ENCODE measurements at regions not wholly inside any gene's neighbourhood (a gene's known extent, or its start where the extent isn't known, plus 50 kb on each side); places are given as distances from the start of the nearest gene placed in this dataset.
"Not testable (repeated sequence)": the region's sequence is repeated elsewhere in the genome, so short reads cannot be mapped to it uniquely, and the experiment has no call there.

DNA sequence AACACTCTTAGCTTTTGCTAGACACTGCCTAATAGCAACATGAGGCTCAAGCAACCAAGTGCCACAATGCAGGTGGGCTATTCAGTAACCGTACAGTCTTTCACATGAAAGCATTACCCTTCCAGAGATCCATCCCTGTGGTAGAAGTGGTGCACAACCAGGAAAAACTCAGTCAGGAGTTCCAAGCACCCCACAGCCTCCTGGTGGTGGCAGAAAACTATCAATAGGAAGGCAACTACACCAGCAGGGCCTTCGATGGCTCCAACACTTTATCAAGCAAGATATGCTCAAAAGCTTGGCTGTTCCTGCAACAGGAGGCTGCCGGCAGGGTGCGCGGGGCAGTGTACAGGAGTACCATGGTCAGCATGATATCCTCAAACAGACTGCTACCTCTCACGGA is 176.1 kb upstream of the DLGAP1 start:
- DNase-seq: no peak

DNA sequence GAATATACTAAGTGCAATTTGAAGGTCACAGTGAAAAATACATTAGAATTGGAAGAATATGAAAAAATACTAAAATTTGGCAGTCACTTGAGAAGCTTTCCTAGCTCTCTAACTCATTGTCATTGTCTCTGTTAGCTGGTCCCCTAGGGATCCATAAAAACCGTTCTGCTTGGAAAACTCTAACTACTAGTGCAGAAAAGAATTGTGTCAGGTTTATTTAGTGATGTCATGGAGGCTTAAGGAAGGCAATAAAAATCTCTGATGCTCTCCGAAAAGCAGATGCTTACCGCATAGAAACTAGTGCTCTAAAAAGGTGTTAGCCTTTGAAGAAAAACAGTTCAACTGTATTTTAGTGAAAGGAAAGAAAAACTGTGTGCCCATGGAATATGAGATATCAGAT is 150.1 kb upstream of the DLGAP1 start:
- no peak for DNase-seq

DNA sequence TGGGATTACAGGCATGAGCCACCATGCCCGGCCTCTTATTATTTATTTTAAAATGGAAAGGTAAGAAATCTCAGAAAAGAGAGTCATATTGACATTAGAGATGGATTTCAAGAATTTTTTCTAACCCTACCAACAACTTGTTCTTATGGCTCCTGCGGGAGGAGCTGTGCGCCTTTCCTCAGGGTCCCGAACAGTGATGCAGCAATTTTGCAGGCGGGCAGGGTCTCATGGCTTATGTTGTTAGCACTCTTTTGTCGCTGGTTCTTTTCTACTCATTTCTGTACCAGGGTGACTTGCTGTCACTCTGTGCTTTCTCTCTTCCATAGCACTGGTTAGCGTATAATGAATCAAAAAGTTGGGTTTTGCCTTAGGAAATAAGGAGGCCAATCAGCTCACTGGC is 148.8 kb upstream of the DLGAP1 start:
- no peak for DNase-seq

DNA sequence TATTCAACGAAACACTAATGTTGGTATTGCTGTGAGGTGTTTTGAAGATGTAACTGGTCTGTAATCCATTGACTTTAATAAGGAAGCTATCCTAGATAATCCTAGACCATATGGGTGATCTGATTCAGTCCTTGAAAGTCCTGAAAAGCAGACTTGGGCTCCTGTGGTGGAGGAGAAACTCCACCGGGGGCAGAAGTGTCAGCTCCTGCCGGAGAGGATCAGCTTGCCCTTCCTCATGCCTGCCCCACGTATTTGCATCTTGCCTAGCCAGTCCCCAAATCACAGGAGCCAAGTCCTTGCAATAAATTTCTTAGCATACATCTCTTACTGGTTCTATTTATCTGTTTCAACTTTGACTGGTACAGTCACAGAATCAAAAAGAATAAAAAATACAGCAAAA is 144.2 kb upstream of the DLGAP1 start:
- no peak for DNase-seq

DNA sequence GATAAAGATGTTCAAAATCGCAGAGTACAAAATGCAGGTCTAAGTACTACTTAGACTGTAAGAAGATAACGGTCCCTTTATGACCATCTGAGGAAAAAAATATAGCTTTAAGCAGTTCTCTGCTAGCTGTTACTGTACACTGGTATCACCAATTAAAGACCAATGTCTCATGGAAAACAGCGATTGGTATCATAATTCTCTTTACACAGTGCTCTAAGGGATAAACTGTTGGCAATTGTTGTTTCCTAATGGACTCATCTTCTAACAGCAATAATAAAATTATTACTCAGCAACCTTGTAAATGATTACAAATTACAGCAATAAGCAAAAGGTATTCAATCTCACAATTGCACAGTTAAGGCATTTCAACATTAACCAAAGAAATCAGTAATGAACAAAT is 142.2 kb upstream of the DLGAP1 start:
- DNase-seq: no peak

DNA sequence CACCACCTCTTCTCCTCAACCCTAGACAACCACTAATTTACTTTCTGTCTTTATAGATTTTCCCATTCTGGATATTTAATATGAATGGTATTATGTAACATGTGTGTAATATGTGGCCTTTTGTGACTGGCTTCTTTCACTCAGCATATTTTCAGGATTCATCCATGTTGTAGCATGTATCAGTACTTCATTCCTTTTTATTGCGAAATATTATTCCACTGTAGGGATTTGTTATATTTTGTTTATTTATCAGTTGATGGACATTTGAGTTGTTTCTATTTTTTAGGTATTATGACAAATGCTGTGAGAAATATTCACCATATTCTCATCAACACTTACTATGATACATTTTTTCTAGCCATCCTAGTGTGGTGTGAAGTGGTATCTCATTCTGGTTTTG is 138.8 kb upstream of the DLGAP1 start:
- no peak for DNase-seq

DNA sequence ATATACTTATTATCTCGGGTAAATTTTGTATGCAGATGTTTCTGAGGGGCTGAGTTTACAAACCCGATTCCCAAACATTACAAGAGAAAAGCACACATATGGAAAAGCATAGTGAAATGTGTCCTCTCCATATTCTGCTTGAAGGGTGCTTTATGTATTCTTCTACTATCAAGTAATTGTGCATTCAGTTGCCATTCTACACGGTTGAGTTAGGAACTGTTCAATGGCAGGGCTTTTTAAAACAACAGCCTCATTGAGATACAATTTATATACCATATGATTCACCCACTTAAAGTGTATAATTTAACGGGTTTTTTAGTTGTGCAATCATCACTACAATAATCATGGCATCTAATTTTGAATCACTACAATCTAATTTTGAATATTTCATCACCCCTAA is 138.4 kb upstream of the DLGAP1 start:
- no peak for DNase-seq

DNA sequence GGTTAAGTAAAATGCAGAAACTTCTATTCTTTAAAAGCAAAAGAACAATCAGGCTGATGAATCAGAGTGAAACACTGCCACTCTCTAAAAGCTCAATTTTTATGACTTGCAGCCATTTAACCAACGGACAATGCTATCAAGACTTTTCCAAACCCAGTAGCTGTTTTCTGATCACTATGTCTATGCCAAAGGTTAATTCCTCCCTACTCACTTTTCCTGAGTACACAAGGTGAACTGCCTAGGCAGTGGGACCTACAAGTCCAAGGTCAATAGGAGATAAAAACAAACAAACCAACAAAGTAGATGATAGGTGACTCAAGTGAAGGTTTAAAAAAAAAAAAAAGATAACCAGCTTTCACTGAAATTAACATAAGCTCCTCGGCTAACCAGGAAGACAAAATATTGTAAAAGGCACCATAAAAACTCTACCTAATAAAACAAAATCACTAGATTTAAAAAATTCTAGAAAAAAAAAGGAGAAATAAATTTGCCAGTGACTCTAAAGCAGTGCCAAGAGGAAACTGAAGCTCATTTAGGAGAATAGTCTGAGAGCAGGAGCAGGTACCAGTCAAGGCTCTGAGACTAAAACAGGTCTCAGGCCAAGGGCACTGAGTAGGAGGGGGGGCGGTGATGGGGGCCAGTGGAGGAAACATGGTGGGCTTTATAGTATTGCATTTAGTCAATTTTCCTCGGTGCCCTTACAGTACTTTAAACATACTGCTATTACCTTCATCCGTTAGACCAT is 134.1 kb upstream of the DLGAP1 start:
- no peak for DNase-seq

DNA sequence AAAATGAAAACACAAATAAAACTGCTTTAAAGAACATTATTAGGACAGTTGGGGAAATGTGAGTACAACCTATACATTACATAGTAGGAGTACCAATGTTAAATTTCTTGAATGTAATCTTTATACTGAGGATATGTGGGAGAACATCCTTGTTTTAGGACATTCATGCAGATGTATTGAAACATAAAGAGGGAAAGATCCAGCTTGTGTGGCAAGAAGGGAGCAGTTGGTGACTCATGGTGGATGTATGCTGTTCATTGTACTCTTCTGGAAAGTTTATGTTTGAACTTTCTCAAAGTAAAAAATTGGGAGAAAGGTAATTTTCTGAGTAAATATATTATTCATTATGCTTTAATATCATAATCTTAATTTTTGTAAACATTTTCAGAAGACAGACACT is 132.1 kb upstream of the DLGAP1 start:
- DNase-seq: no peak

DNA sequence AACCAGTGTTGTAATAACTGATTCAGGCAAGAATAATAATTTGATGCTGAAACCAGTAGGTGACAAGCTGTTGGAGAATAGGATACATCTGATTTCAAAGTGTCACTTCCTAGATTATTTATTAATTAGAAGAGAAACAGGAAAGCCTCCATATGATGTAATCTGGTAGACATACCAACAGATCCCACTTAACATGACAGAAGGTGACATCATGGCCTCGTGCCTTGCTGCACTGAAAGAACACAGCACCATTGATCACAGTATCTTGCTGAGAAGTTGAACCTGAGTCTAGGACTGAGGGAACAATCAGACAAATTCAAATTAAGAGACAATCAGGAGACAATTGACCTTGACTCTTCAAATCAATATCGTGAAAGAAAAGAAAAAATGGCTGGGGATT is 131.6 kb upstream of the DLGAP1 start:
- DNase-seq: no peak

DNA sequence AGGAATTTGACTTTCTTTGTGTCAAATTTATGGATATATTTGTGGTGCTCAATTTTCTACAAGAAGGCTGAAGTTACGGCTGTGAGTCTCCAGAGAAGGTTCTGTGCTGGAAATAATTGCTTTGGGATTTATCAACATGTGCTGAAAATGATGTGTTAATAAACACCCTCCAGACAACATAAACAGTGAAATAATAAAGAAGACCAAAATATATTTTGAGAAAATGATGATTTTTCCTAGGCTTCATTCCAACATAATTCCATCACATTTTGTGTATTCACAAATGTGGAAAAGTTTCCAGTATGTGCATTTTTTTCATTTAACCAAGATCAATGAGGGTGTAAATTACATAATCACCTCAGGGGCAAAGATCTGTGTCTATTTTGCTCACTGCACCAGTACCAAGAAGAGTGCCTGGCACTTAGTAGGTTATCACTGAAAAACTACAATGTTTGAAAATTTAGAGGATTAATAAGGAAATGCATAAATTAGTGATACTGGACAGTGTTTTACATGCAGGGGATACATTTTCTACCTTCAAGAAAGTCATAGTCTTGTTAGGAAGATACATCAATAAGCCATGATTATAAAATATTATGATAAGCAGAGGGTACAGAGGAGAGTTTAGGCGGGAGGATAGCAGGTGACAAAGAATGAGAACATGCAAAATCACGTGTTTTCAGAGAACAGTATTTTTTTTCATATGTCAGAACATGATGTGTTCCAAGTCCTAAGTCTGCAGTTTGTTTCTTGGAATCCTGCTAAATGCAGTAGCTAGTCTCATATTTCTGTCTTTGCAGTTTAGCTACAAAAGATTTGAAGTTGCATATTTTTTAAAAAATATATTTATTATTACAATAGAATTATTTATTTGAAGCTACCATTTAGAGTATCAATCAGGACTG is 127.6 kb upstream of the DLGAP1 start:
- DNase-seq: no peak

DNA sequence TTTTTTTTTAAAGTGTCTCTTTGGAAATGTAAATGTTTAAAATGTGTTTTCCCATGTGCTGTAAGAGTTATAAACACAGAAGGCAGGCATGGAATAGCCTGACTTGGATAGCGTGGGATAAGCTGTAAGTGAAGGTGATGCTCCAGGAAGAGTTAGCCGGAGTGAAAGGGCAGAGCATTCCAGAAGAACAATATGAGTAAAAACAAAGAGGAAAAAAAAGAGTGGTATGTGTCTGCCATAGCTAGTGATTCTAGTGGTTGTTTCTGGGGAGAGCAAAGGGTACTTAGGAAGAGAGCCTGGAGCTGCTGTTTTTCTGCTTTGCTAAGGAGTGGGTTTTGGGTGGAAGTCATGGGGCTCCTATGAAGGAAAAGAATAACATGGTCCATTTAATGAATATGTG is 126.9 kb upstream of the DLGAP1 start:
- no peak for DNase-seq

DNA sequence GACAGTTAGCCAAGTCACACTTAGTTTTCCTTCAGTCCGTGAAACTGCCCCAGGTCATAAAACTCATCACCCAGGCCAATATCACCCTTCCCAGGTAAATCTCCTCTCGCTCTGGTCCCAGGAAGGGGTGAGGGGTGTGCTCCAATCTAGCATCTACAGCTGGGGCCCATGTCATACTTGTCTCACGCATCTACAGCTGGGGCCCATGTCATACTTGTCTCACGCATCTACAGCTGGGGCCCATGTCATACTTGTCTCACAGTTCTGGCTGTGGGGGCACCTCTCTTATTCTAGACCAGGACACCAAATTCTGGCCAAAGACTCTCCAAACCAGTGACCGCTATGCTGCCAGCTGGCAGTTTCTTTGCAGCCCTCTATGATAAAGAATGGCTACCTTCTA is 123.3 kb upstream of the DLGAP1 start:
- no peak for DNase-seq

DNA sequence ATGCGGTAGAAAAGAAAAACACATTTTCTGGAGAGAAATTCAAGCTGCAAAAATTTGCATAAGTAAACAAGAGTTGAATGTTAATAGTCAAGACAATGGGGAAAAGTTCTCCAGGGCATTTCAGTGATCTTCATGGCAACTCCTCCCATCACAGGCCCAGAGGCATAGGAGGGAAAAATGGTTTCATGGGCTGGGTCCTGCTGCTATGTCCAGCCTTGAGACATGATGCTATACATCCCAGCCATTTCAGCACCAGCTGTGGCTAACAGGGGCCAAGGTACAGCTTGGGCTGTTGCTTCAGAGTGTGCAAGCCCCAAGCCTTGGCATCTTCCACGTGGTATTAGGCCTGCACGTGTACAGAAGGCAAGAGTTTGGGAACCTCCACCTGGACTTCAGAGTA is 118.6 kb upstream of the DLGAP1 start:
- no peak for DNase-seq

DNA sequence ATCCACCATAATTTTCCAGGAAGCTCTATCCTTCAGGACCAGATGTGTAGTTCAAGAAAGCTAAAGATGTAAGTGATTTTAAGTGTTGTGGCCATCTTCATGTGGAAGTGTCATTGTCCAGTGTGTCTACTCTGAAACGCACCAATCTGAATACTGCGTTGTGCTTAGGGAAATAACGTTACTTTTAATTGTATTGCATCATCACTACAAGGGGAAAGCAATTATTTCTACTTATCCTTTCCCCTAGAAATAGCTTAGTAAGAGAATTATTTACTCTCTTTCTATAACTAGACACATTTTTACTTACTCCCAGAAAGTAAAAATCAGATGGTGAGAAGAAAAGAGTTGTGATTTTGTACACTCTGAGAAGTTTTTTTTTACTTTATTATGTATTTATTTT is 102.4 kb upstream of the DLGAP1 start:
- DNase-seq: no peak

DNA sequence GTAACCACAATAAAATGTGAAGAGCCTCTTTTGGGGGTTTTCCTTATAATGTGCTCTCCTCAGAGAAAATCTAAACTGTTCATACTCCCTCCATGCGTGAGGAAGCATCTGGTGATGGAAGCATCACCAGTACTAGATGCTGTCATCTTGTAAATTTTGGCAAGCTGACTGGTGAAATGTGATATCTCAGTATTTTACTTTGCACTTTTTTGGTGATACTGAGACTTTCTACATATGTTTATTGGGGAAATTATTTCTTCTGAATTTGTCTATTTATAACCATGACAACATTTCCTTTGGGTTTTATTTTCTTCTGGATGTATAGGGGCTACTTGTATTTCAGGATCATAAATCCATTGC is 95.9 kb upstream of the DLGAP1 start:
- DNase-seq: no peak

DNA sequence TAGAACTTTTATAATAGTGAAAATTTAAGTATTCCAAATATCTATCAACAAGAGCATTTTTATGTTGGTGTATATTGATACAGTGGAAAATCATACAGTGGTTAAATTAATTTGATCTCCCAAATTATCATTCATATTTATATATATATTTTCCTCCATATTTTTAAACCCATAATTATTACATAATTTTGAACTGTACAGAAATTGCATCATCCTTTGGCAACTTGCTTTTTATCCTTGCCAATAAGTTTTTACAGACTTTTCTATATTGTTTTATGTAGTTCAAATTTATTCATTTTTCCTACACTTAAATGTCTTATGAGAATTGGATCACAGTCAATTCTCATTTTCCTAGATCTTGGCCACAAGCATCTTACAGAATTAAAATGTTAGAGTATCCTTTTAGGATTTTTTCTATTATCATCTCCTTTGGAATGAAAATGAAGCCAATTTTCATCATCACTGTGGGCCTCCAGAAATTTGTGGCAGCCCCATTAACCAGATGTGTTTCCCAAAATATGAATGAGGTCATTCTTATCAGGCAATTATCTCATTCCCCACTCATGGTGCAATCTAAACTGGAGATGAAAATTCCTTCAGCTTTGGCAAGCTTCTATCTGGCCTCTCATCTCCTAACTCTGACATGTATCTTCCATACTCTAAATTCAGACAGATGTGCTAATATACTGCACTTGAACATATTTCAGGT is 94.2 kb upstream of the DLGAP1 start:
- no peak for DNase-seq

DNA sequence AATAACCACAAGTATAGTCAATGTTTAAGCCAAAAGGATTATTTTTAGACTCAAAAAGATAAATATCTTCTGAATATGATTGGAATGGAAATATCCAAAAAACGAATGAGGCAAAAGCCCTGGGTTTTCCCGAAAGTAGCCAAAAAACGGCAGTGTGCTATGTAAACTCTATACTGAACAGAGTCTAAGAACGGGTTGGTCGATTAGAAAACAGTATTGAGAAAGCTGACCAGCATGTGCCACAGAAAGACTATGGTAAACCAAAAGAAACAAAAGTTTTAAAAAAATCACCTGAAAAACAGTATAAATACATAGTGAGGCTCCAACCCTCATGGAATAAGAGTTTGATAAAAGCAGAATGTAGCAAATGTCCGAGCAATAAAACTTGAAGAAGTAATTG is 92.0 kb upstream of the DLGAP1 start:
- no peak for DNase-seq

DNA sequence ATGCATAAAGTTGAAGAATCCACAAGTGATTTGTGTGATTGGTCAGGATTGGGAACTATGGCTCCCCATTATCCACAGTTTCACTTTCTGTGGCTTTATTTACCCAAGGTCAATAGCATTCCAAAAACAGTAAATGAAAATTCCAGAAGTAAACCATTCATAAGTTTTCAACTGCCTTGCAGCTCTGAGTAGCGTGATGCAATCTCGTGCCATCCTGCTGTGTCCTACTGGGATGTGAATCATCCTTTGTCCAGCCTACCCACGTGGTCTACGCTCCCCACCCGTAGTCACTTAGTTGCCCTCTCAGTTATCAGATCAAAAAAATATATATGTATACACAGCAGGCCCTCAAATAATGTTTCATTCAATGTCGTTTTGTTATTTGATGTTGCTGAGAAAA is 89.0 kb upstream of the DLGAP1 start:
- DNase-seq: no peak

DNA sequence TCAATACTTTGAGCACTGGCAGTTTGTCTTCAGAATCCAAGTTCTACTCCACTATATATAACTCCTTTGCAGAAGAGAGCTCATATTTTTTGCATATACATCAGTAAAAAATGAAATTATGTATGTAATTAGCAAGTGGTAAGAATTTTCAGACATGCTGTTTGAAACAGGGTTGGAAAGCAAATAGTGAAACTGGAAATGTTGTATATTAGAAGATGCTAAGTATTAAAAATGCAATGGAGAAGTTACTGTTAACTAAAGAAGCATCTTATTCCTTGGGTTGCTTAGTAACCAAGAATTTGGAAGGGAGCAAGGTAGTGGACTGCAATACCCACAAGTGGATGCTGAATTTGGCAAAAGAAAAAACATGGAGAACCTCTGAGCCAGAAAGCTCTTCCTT is 88.6 kb upstream of the DLGAP1 start:
- no peak for DNase-seq

DNA sequence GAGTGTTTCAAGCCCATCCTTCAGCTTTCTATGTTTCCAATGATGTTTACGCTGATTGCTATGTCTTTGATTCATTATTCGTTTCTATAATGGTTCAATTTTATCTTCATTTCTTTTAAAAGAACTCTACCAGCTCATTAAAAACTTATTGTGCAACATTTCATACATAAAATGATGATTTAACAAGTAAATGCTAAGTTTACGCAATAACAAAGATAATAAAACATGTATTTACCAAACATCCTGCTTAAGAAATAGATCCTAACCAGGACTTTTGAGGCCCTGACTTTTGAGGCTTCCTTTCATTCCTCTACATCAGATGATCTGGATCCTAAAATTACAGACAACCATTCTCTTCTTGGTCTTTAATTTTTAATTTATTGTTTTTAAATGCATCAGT is 86.5 kb upstream of the DLGAP1 start:
- DNase-seq: no peak

DNA sequence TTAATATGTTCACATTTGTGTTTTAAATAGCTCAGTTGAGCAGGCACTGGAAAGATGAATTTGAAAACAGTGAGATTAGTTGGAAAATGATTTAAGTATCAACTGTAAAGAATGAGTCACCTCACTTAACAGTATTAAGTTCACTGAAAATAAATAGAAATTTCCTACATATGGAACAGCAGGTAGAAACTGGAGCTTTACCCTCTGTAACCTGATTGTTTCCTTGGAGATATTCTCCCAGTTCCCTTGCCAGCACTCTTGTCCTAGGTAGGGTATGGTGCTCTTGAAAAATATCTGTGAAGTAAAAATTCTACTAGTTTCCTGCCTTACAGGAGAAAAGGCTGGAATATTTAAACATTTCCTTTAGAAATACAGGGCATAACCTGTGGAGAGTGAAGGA is 81.3 kb upstream of the DLGAP1 start:
- DNase-seq: no peak

DNA sequence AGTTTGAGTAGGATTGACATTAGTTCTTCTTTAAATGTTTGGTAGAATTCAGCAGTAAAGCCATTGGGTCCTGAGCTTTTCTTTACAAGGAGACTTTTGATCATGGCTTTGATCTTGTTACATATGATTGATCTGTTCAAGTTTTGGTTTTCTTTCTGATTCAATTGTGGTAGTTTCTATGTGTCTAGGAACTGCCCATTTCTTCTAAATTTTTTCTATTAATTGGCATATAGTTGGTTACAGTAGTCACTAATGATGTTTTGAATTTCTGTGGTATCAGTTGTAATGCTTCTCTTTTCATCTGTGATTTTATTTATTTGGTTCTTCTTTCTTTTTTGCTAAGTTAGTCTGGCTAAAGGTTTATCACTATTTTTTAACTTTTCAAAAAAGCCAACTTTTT is 73.3 kb upstream of the DLGAP1 start:
- DNase-seq: no peak

DNA sequence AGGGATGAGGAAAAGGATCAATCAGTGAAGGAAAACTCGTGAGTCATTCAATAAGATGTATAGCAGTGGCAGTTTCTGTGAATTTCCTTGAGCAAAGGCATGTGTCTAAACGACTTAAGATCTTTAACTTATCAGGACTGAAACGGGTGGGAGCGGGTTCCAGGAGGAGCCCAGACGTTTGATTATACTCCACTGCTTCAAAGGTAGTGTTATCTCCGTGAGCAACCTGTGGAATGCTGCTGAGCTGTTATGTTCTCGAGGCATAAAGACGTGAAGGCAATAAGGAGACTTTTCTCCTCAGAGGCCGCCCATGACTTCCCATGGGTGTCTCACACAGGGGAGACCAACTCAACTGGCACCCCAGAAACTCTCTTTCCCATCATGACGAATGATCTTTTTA is 72.7 kb upstream of the DLGAP1 start:
- DNase-seq: not testable (repeated sequence)

Measured in hematopoietic multipotent progenitor cell treated with erythropoietin and hydrocortisone succinate and interleukin-3 and kit ligand, for 8 days (in vitro differentiated cells).